Fibroblast of lung (primary cell): ENCODE measurements at regions not wholly inside any gene's neighbourhood (a gene's known extent, or its start where the extent isn't known, plus 50 kb on each side); places are given as distances from the start of the nearest gene placed in this dataset.

Experiments used
- DNase-seq, 2 donors: peaks; one replicate each; pipeline versions ENCODE4 v3.0.0 to v3.0.0-alpha.2; 2010; ENCODE audit warnings: low read depth in 2 of 2
- H2AFZ ChIP-seq: 2 replicates; pipeline ENCODE4 v1.5.1; 2012; ENCODE audit warnings: low read length, control low read depth, inconsistent platforms
- H3K27ac ChIP-seq: 2 replicates; pipeline ENCODE4 v1.5.1; 2011; ENCODE audit warnings: low read length, control low read depth; ENCODE audit not compliant: insufficient read depth
- H3K27me3 ChIP-seq: 2 replicates; pipeline ENCODE4 v1.5.1; 2011; ENCODE audit warnings: mild to moderate bottlenecking, low read length; ENCODE audit not compliant: control insufficient read depth, insufficient read depth
- H3K36me3 ChIP-seq: 2 replicates; pipeline ENCODE4 v1.5.1; 2011; ENCODE audit warnings: low read length; ENCODE audit not compliant: control insufficient read depth, insufficient read depth
- H3K4me1 ChIP-seq: 2 replicates; pipeline ENCODE4 v1.5.1; 2011; ENCODE audit warnings: low read length; ENCODE audit not compliant: control insufficient read depth, insufficient read depth; ENCODE audit errors: extremely low read depth
- H3K4me2 ChIP-seq: 2 replicates; pipeline ENCODE4 v1.5.1; 2011; ENCODE audit warnings: low read length, control low read depth; ENCODE audit not compliant: insufficient read depth; ENCODE audit errors: extremely low read depth
- H3K4me3 ChIP-seq, 4 experiments: fragments of 200-600 bp in 1 of 4; sonication (generic) in 1 of 4; replicated peaks in 1 of 4; 2 replicates each; pipeline ENCODE4 v1.5.1; 2011 to 2016; ENCODE audit warnings: low read length in 4 of 4, low read depth in 3 of 4, mild to moderate bottlenecking in 3 of 4, control low read depth in 2 of 4, inconsistent platforms in 1 of 4, mixed read lengths in 1 of 4; ENCODE audit not compliant: insufficient read depth in 1 of 4; ENCODE audit errors: control extremely low read depth in 1 of 4
- H3K79me2 ChIP-seq: 2 replicates; pipeline ENCODE4 v1.5.1; 2012; ENCODE audit warnings: mild to moderate bottlenecking, low read length, inconsistent platforms; ENCODE audit not compliant: control insufficient read depth, insufficient read depth
- H3K9ac ChIP-seq: 2 replicates; pipeline ENCODE4 v1.5.1; 2011; ENCODE audit warnings: mild to moderate bottlenecking, low read length, control low read depth; ENCODE audit not compliant: insufficient read depth
- H3K9me3 ChIP-seq: 2 replicates; pipeline ENCODE4 v1.5.1; 2012; ENCODE audit warnings: low read depth, low read length; ENCODE audit not compliant: control insufficient read depth, insufficient read depth
- H4K20me1 ChIP-seq: 2 replicates; pipeline ENCODE4 v1.5.1; 2011; ENCODE audit warnings: low read length; ENCODE audit not compliant: control insufficient read depth, insufficient read depth; ENCODE audit errors: extremely low read depth
- CTCF ChIP-seq, 2 donors: IDR thresholded peaks in 1 of 2; conservative IDR thresholded peaks in 1 of 2; 1 replicate in 1 of 2; 2 replicates in 1 of 2; pipeline ENCODE4 v1.5.1; 2011 to 2012; ENCODE audit warnings: low read length in 2 of 2, control low read depth in 1 of 2, inconsistent platforms in 1 of 2, low read depth in 1 of 2, mild to moderate bottlenecking in 1 of 2
- EZH2 ChIP-seq: IDR thresholded peaks from 2 replicates; pipeline ENCODE4 v1.5.1; 2012; ENCODE audit warnings: low read length, control low read depth, mild to moderate bottlenecking; ENCODE audit errors: missing control alignments

- no peak overlapping the region for H3K4me2 ChIP-seq
- no peak overlapping the region for H3K27ac ChIP-seq
- no peaks in the 10 kb centered on the region for H3K36me3 ChIP-seq
- H3K9me3 ChIP-seq: no peaks in the 10 kb centered on the region
- H3K79me2 ChIP-seq: no peaks in the 10 kb centered on the region
- no peak overlapping the region for H3K4me3 ChIP-seq
- no peaks in the 10 kb centered on the region for H4K20me1 ChIP-seq
- no peaks in the 10 kb centered on the region for H3K4me1 ChIP-seq
- H3K27me3 ChIP-seq: no peaks in the 10 kb centered on the region
- no peak for TF ChIP-seq CTCF (conservative IDR thresholded peaks at IDR 0.05 in 1 of 2, IDR thresholded peaks at IDR 0.05 in 1 of 2; ENCODE audit: low read depth in 1 of 2, low read length in 2 of 2)
- TF ChIP-seq EZH2: no peak
- no peak overlapping the region for H3K9ac ChIP-seq
- H2AFZ ChIP-seq: no peak overlapping the region
- no peak for DNase-seq
Measured at GRCh38 chr13:65866138-65866537, 1364.0 kb downstream of the PCDH9 start.

GRCh38 chr13:65865206-65865605 lies 1364.9 kb downstream of the PCDH9 start:
- no peak overlapping the region for H3K4me3 ChIP-seq
- H4K20me1 ChIP-seq: no peaks in the 10 kb centered on the region

GRCh38 chr13:65864039-65864438 lies 1366.1 kb downstream of the PCDH9 start:
- no peaks in the 10 kb centered on the region for H3K36me3 ChIP-seq
- no peak overlapping the region for H3K27ac ChIP-seq
- no peaks in the 10 kb centered on the region for H3K4me1 ChIP-seq
- H4K20me1 ChIP-seq: no peaks in the 10 kb centered on the region
- H3K79me2 ChIP-seq: no peaks in the 10 kb centered on the region
- no peak for DNase-seq
- H3K9ac ChIP-seq: no peak overlapping the region
- H2AFZ ChIP-seq: no peak overlapping the region
- no peak overlapping the region for H3K4me2 ChIP-seq
- no peaks in the 10 kb centered on the region for H3K9me3 ChIP-seq
- H3K27me3 ChIP-seq: no peaks in the 10 kb centered on the region
- H3K4me3 ChIP-seq: no peak overlapping the region
- no peak for TF ChIP-seq EZH2
- TF ChIP-seq CTCF (conservative IDR thresholded peaks at IDR 0.05 in 1 of 2, IDR thresholded peaks at IDR 0.05 in 1 of 2; ENCODE audit: low read depth in 1 of 2, low read length in 2 of 2): no peak

More at GRCh38 chr13:65865206-65865605, 1364.9 kb downstream of the PCDH9 start:
- H3K36me3 ChIP-seq: no peaks in the 10 kb centered on the region
- no peak for DNase-seq
- no peaks in the 10 kb centered on the region for H3K79me2 ChIP-seq
- no peak for TF ChIP-seq CTCF (conservative IDR thresholded peaks at IDR 0.05 in 1 of 2, IDR thresholded peaks at IDR 0.05 in 1 of 2; ENCODE audit: low read depth in 1 of 2, low read length in 2 of 2)
- TF ChIP-seq EZH2: no peak
- no peak overlapping the region for H2AFZ ChIP-seq
- no peak overlapping the region for H3K27ac ChIP-seq
- no peaks in the 10 kb centered on the region for H3K27me3 ChIP-seq
- no peaks in the 10 kb centered on the region for H3K9me3 ChIP-seq
- H3K9ac ChIP-seq: no peak overlapping the region
- H3K4me2 ChIP-seq: no peak overlapping the region
- H3K4me1 ChIP-seq: no peaks in the 10 kb centered on the region
